Stimulated activated CD8-positive, alpha-beta memory T cell treated with anti-CD3 and anti-CD28 coated beads, Interleukin-12 subunit alpha, Interleukin-12 subunit beta, amount 100 ng/mL, for 24 hours (primary cell): ENCODE measurements at regions not wholly inside any gene's neighbourhood (a gene's known extent, or its start where the extent isn't known, plus 50 kb on each side); places are given as distances from the start of the nearest gene placed in this dataset.

Experiments used
- DNase-seq: peaks from one replicate; pipeline ENCODE4 v3.0.0-alpha.2; 2020; ENCODE audit errors: extremely low read depth

GRCh38 chr3:94990952-94991705, 928.3 kb downstream of the NSUN3 start:
- DNase-seq, result no peak

- DNase-seq, result no peak
Measured at GRCh38 chr3:94996743-94997142, 933.9 kb downstream of the NSUN3 start.

- DNase-seq, result no peak
Measured at GRCh38 chr3:95002438-95003046, 939.7 kb downstream of the NSUN3 start.

- DNase-seq, result no peak
Measured at GRCh38 chr3:95028688-95029087, 965.8 kb downstream of the NSUN3 start.

- no peak for DNase-seq
Measured at GRCh38 chr3:95029644-95030043, 966.8 kb downstream of the NSUN3 start.

GRCh38 chr3:95036526-95037021, 973.7 kb downstream of the NSUN3 start:
- no peak for DNase-seq

GRCh38 chr3:95037097-95037496, 974.2 kb downstream of the NSUN3 start:
- no peak for DNase-seq

GRCh38 chr3:95037927-95038326, 975.1 kb downstream of the NSUN3 start:
- no peak for DNase-seq

GRCh38 chr3:95044101-95044500, 981.2 kb downstream of the NSUN3 start:
- DNase-seq, result no peak

GRCh38 chr3:95048564-95048963, 985.7 kb downstream of the NSUN3 start:
- no peak for DNase-seq

GRCh38 chr3:95049841-95050240, 987.0 kb downstream of the NSUN3 start:
- no peak for DNase-seq

GRCh38 chr3:95055288-95055687, 992.4 kb downstream of the NSUN3 start:
- no peak for DNase-seq

GRCh38 chr3:95082191-95082590, 1019.3 kb downstream of the NSUN3 start:
- no peak for DNase-seq

GRCh38 chr3:95084738-95085137, 1021.9 kb downstream of the NSUN3 start:
- no peak for DNase-seq

- no peak for DNase-seq
Measured at GRCh38 chr3:95088464-95088863, 1025.6 kb downstream of the NSUN3 start.

- DNase-seq, result no peak
Measured at GRCh38 chr3:95097493-95097892, 1034.6 kb downstream of the NSUN3 start.

- no peak for DNase-seq
Measured at GRCh38 chr3:95120921-95121320, 1058.1 kb downstream of the NSUN3 start.

GRCh38 chr3:95123104-95123503, 1060.2 kb downstream of the NSUN3 start:
- no peak for DNase-seq

GRCh38 chr3:95134693-95135413, 1072.0 kb downstream of the NSUN3 start:
- no peak for DNase-seq

- DNase-seq, result no peak
Measured at GRCh38 chr3:95148107-95148506, 1085.2 kb downstream of the NSUN3 start.

- no peak for DNase-seq
Measured at GRCh38 chr3:95151590-95151989, 1088.7 kb downstream of the NSUN3 start.

GRCh38 chr3:95154766-95155165, 1091.9 kb downstream of the NSUN3 start:
- no peak for DNase-seq

- DNase-seq, result no peak
Measured at GRCh38 chr3:95162794-95163193, 1099.9 kb downstream of the NSUN3 start.
